NCI-H526 (cell line): ENCODE measurements at regions not wholly inside any gene's neighbourhood (a gene's known extent, or its start where the extent isn't known, plus 50 kb on each side); places are given as distances from the start of the nearest gene placed in this dataset.

ENCODE experiments used
- DNase-seq, 2 experiments: peaks; one replicate each; lab custom pipeline; 2025; lab: John Stamatoyannopoulos, UW

- no peak for DNase-seq
Observed at GRCh38 chr15:31245135-31245689, 81.4 kb upstream of the KLF13 start.

GRCh38 chr15:31245756-31246155 is 80.9 kb upstream of the KLF13 start:
- DNase-seq = no peak

GRCh38 chr15:31247404-31247803 is 79.2 kb upstream of the KLF13 start:
- DNase-seq = no peak

- DNase-seq = no peak
Observed at GRCh38 chr15:31248263-31248662, 78.4 kb upstream of the KLF13 start.

- no peak for DNase-seq
Observed at GRCh38 chr15:31248951-31249350, 77.7 kb upstream of the KLF13 start.

GRCh38 chr15:31250033-31250432 is 76.6 kb upstream of the KLF13 start:
- DNase-seq = no peak

- DNase-seq = no peak
Observed at GRCh38 chr15:31251165-31251564, 75.5 kb upstream of the KLF13 start.

- no peak for DNase-seq
Observed at GRCh38 chr15:31252171-31252785, 74.4 kb upstream of the KLF13 start.

- DNase-seq = no peak
Observed at GRCh38 chr15:31254431-31255175, 72.0 kb upstream of the KLF13 start.

GRCh38 chr15:31255176-31255510 is 71.5 kb upstream of the KLF13 start:
- no peak for DNase-seq

GRCh38 chr15:31255732-31256377 is 70.8 kb upstream of the KLF13 start:
- DNase-seq = no peak

GRCh38 chr15:31256378-31257265 is 70.0 kb upstream of the KLF13 start:
- DNase-seq = no peak

- no peak for DNase-seq
Observed at GRCh38 chr15:31257286-31257685, 69.3 kb upstream of the KLF13 start.

GRCh38 chr15:31258260-31258659 is 68.4 kb upstream of the KLF13 start:
- no peak for DNase-seq

- no peak for DNase-seq
Observed at GRCh38 chr15:31259562-31260252, 66.9 kb upstream of the KLF13 start.

- no peak for DNase-seq
Observed at GRCh38 chr15:31260646-31261265, 65.9 kb upstream of the KLF13 start.

- no peak for DNase-seq
Observed at GRCh38 chr15:31261266-31262142, 65.1 kb upstream of the KLF13 start.

- no peak for DNase-seq
Observed at GRCh38 chr15:31262143-31262530, 64.5 kb upstream of the KLF13 start.

- DNase-seq = no peak
Observed at GRCh38 chr15:31262901-31263671, 63.5 kb upstream of the KLF13 start.
